HG03575 (cell line): ENCODE measurements at regions not wholly inside any gene's neighbourhood (a gene's known extent, or its start where the extent isn't known, plus 50 kb on each side); places are given as distances from the start of the nearest gene placed in this dataset.
"Not testable (repeated sequence)": the region's sequence is repeated elsewhere in the genome, so short reads cannot be mapped to it uniquely, and the experiment has no call there.

Source experiments
- ATAC-seq: cut with Tn5 transposase; IDR thresholded peaks from one replicate; pipeline ENCODE4 v1.9.1; 2021; ENCODE audit not compliant: unreplicated experiment, insufficient number of reproducible peaks, low FRiP score; ENCODE audit errors: extremely low read depth

DNA sequence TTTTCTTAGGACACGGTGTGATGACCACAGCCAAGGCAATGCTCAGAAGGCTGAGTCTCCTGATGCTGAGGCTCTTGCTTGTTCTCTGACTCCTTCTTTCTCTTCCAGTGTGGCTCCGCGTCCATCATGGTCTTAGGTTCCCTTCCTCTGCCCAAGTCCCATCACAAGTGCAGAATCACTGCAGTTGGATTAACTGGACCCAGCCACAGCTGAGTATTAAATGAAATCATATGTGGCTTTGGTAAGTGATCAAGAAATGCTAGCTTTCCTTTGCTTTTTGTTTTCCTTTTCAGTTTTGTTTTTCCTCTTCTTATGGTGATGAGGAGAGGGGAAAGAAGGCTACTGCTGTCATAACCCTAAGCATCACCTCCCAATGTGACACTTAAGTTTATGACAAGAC lies 375.8 kb downstream of the INSIG2 start:
- ATAC-seq = no peak

DNA sequence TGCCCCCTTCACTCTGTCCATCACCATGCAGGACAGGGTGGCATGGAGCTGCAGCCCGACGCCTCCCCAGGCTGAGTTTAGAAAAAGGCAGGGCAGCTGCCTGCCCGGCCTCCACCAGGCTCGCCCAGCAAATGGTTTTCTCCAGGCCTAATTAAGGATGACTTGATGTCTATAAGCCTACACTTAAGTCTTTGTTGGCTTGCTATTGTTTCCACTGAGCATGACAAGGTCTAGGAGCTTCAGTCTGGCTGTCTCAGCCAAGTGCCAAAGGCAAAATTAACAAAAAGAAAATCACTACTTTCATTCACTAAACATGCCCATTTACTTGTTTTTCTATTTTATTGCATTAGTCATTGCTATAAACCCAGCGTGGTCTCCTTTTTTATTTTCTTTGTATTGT lies 372.2 kb downstream of the INSIG2 start:
- ATAC-seq = no peak

DNA sequence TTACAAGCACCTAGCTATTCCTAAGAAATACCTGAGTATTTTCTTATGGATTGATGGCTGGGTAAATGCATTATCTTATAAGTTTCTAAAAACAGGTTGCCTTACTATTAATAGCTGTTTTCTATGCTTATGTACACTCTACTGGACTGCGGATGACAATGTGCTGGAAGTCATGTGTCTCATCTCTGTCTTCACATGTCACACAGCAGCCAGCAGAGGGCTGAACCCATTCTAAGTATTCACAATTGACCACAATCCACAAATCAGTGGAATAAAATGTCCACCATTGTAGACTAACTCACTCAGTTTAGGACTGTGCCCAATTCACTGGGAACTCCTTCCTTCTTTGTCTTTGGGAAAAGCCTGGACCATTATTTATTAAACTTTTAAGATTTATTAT lies 371.2 kb downstream of the INSIG2 start:
- ATAC-seq = no peak

DNA sequence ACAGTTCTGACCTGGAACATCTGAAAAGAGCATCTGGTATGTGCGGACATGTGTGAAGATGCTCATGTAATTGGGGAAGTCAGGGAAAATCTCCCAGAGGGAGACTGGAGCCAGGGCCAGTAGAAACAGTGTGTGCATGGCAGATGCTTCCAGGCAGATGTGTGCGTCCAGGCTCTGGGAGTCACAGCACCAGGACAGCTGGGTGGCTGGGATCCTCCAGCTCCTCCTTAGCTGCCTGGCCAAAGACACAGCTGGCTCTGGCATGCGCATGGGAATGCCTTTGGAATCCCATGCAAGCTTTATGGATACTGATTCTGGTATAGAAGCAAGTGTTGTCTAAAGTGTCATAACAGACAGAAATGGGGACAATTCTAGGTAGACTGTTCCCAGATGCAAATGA lies 369.7 kb downstream of the INSIG2 start:
- ATAC-seq = no peak

DNA sequence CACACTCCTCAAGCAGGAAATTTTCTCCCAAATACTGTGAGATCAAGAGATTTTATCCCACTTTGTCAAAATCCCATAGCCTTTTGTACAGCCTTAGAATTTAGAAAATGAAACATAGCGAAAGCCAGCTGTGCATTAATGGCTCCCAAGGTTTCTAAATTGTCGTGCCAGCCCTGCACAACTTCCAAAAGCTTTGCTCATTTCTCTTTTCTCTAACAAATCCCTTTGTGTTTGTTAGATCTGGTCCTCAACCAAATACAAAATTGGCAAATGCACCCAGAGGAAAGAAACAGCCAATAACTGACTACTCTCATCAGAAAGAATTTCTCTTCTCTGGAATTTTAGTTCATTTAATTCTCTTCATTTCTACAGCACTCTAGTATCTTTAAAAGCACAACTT lies 361.1 kb downstream of the INSIG2 start:
- no peak for ATAC-seq

DNA sequence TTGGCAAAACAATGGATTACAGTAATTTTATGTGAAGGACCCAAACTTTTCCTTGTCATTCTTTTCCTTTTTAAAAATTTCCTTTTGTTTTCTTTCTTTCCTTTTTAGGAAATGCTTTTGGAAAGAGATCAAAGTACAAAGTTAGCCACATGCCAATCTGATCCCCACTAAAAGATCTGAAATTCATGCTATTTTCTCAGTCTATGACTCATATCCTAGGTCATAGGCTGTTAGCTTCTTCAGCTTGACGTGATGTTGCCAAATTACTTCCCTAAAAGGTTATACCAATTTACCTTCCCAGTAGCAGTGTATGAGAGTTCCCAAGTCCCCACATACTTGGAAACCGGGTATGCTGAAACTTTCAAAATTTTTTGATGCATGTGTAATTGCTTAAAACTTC lies 355.3 kb downstream of the INSIG2 start:
- no peak for ATAC-seq

DNA sequence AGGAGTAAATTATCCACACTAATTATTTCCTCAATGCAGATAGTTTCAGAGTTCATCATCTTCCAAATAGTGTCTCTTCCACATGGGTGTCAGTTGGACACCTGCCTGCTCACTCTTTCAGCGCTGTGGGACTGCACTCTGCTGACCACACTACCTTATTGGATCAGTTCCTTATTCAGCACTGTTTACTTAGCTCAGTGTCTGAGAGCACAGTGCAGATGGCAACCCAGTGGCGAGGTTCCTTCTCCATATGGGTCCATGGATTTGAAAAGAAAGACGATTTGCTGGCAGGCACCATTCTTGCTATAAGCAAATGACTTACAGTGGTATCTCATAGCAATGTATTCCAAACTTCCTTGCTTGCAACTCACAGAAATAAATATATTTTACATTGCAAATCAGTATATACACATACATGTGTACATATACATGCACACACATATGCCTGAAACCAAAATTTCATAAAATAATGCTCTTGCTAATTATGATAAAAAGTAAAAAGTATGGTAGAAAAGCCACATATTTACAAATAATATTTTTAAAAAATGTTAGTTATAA lies 354.8 kb downstream of the INSIG2 start:
- ATAC-seq = no peak

DNA sequence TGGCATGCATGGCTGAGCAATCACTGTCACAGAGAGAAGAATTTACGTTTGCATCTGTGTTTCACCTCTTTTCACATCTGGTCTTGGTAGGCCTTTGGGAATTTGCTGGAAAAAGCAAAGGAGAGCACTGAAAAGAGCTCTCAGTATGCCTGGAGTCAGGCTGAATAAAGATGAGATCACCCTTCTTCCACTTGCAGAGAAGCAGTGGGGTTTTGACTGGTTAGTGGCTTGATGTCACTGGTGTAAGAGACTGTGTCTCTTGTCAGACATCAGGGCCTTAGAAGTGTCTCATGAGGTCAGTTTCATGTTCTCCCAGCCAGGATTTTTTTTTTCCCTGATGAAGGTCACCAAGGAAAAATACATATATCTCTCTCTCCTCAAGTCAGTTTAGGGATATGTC lies 353.8 kb downstream of the INSIG2 start:
- no peak for ATAC-seq

DNA sequence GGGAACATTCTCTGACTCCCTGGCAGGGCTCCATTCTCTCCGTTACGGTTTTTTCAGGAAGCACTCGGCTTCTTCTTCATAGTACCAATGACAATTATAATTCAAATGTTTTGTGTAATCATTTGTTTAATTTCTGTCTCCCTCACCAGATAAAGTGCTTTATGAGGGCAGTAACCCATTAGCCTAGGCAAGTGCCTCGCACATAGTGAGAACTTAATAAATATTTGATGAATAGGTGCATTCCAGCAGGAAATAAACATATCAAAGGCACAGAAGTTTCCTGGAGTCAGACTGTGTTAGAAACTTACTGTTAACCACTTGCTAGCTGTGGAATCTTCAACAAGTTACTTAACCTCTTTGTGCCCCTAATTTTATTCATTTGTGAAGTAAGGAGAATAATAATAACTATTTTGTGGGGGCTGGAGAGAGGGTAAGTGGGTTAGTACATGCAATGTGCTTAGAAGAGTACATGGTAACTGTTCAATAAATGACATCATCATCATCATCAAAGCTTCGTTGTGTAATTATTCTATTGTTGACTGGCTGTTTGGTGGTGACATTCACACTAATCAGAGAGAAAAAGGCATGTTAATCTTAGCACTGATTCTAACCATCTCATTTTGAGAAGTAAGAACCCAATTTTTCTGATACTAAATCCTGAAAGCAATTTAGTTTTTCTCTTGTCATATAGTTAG lies 352.3 kb downstream of the INSIG2 start:
- ATAC-seq = no peak

DNA sequence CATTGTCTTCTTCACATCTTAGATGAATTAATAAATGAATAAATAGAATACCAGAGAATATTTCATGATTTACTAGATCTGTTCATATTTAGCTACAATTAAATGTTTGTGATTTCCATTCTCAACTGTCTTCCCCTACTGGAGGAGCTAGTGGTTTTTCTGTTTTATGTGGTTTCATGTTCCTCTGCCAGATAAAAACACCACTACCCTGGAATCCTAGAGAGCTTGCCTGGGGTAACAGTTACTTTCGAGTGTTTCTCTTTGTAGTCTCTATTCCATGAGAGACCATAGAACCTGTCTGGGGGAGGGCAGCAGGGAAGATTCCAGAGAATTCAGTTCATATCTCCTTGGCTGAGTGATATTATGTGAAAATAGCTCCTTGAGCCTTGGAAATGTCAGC lies 349.2 kb downstream of the INSIG2 start:
- ATAC-seq = no peak

DNA sequence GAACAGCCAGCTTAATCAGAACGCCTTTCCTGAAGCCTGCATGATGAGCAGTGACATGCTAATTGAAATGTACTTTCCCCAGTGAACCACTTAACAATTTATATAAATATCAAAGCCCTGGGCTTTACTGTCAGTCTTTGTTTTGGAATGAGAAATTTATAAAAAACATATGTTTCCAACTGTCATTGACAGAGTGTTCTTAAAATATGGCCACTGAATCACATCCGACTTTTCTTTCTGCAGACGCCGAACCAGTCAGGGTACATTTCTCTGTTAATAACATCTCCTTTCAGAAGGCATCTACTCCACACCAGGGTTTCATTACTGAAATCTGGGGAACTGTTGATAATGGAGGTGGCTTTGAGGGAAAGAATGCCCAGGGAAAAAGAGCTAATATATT lies 343.7 kb downstream of the INSIG2 start:
- no peak for ATAC-seq

DNA sequence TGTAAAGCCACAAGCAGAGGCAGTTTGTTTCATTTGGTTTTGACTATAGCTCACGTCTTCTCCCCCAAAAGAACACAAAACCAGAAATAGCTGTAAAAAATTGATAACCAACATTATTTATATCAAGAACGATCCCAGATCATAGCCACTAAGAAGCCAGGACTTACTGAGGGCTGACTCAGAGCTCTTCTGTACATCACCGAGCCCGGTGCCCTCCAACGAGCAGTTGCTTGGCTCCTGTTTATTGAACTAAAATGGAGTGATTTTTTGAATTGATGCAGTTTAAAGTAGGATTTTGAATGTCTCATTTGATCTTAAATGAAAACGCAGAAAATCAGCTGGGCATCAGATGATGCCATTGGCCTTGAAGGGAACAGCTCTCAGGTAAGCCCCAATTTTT lies 343.3 kb downstream of the INSIG2 start:
- no peak for ATAC-seq

DNA sequence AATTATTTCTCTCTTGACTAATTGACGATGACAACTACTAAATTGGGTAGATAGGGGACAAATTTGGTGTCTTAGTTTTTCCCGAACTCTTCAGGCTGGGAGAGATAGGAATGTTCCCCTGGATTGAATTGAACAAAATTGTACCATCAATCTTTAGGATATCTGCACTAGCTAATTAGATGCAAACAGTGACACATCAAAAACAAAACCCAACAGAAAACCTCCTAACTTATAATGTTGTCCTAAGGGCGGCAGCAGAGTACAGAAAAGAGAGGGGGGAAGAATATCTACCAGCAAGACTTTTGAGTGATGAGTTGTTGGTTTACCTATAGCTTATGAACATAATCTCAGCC lies 342.9 kb downstream of the INSIG2 start:
- ATAC-seq = no peak

DNA sequence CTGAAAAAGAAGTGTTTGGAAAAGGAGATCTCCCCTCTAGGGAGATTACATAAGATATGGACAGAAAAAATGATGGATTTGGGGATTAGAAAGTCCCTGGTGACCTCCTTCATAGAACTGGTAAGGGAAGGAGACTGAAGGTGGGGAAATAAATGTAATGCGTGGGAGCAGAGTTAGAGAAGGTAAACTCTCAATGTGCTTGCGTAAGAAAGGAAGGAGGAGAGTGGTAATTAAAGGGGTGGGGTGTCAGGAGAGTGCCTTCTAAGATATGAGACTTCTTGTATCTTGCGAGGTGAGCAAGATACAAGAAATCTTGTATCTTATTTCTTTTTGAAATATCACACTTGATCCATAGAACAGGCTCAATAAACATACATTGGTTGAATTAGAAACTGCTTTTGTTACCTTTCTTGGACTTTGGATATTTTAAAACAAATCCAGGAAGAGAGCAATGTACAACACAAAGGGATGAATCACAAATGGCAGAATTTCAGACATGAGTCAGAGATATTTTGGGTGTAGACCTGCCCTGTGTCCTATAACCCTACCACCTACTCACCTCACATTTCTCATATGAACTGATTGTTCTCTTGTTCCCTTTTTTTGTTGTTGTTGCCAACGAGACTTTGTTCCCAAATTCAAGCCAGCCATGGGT lies 342.4 kb downstream of the INSIG2 start:
- no peak for ATAC-seq

DNA sequence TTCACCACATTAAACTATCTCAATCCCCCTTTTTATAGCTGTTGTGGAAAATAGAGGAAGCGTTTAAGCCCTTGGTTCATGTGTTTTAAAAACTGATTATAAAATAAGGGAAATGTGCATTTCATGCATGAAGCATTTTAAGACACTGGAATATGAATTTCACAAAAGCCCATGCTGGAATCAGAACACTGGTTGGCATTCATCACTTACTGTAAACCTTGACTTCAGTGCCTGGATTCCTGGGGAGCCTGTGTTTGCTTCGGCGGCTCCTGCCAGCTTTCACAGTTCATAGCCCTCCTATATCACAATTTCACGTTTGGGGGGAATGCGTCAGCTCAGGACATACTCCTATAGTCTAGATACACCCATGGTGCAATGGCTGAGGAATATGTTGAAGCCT lies 336.9 kb downstream of the INSIG2 start:
- ATAC-seq = no peak

DNA sequence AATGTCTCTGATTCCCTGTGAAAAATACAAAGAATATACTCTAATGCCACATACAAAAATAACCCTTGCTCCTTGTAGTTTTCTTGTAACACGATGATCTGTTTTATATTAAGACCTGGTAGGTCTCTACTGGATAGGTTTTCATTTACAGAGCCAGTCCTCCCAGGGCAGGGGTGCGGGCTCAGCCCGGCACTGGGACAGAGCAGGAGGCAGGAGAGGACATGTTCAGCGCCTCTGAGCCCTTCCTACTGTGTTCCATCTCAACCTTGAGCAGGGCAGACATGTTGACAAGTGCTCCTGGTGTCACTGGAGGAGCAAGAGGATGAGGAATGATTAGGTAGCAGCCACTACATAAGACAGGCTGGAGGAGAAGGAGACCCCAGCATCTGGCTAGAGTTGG lies 335.5 kb downstream of the INSIG2 start:
- ATAC-seq = no peak

DNA sequence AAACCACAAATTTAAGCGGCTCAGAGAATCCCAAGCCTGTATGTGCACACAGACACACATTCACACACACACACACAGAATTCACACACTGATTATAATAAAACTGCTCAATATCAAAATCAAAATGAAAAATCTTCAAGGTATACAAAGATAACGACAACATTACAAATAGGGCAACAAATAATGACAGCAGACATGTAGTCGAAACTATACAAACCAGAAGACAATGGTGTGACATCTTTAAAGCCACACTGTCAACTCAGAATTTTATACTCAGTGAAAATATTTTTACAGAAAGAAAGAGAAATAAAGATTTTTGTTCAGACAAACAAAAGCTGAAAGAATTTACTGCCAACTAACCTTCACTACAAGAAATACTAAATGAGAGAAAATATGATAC lies 333.4 kb downstream of the INSIG2 start:
- ATAC-seq = no peak

DNA sequence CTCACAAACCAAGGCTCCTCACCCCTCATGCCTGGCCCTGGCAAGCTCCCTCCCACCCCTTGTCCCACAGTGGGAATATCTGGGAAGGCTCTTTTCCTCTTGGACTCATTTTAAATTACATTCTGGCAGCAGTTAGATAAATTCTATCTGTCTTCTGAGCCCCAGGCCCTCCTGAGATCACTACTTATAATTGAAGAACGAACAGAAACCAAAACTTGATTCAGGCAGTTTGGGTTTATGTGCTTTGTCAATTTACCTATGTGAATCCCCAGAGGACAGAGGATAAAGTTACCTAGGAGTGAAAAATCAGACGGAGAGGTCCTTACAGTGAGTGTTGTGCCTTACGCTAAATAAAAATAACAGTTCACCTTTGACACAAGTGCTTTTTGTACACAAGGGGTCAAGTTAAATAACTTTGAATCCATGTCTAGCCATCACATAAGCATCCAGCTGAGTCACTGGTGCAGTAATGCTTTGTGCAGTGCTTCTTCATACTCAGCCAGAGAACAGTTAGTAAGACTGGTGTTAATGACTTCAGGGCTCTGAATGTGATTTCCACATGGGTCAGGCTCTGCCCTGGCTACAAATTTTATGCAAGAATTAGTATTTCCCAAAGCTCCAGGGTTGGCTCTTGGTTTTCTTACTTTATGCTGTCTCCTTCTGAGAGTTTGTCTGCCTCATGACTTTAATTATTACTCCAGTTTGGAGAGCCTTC lies 329.3 kb downstream of the INSIG2 start:
- no peak for ATAC-seq

DNA sequence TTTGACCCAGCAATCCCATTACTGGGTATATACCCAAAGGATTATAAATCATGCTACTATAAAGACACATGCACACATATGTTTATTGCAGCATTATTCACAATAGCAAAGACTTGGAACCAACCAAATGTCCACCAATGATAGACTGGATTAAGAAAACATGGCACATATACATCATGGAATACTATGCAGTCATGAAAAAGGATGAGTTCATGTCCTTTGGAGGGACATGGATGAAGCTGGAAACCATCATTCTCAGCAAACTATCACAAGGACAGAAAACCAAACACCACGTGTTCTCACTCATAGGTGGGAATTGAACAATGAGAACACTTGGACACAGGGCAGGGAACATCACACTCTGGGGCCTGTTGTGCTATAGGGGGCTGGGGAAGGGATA lies 326.9 kb downstream of the INSIG2 start:
- not testable (repeated sequence) for ATAC-seq
